Endothelial cell (in vitro differentiated cells): ENCODE measurements at regions not wholly inside any gene's neighbourhood (a gene's known extent, or its start where the extent isn't known, plus 50 kb on each side); places are given as distances from the start of the nearest gene placed in this dataset.

Experiments
- DNase-seq: peaks from one replicate; pipeline ENCODE4 v3.0.0; 2021; ENCODE audit warnings: low spot score
- H3K27ac Mint-ChIP-seq: one replicate; pipeline ENCODE4 v1.8.0; 2021; ENCODE audit warnings: mixed read lengths, inconsistent platforms; ENCODE audit not compliant: unreplicated experiment
- H3K27me3 Mint-ChIP-seq: one replicate; pipeline ENCODE4 v1.8.0; 2021; ENCODE audit warnings: mild to moderate bottlenecking, moderate library complexity, mixed read lengths, inconsistent platforms; ENCODE audit not compliant: unreplicated experiment
- H3K36me3 Mint-ChIP-seq: one replicate; pipeline ENCODE4 v1.8.0; 2021; ENCODE audit warnings: mild to moderate bottlenecking, low read depth, mixed read lengths, inconsistent platforms; ENCODE audit not compliant: unreplicated experiment
- H3K4me1 Mint-ChIP-seq: one replicate; pipeline ENCODE4 v1.8.0; 2021; ENCODE audit warnings: mild to moderate bottlenecking, mixed read lengths, inconsistent platforms; ENCODE audit not compliant: unreplicated experiment
- H3K4me3 Mint-ChIP-seq: one replicate; pipeline ENCODE4 v1.8.0; 2021; ENCODE audit warnings: mild to moderate bottlenecking, mixed read lengths, inconsistent platforms; ENCODE audit not compliant: unreplicated experiment
- H3K9me3 Mint-ChIP-seq: one replicate; pipeline ENCODE4 v1.8.0; 2021; ENCODE audit warnings: mixed read lengths, inconsistent platforms; ENCODE audit not compliant: unreplicated experiment
- CTCF ChIP-seq: fragments of 200-600 bp; sonication (generic); IDR thresholded peaks from one replicate; pipeline ENCODE4 v1.5.0; 2021; ENCODE audit warnings: antibody characterized with exemption; ENCODE audit not compliant: unreplicated experiment

DNA sequence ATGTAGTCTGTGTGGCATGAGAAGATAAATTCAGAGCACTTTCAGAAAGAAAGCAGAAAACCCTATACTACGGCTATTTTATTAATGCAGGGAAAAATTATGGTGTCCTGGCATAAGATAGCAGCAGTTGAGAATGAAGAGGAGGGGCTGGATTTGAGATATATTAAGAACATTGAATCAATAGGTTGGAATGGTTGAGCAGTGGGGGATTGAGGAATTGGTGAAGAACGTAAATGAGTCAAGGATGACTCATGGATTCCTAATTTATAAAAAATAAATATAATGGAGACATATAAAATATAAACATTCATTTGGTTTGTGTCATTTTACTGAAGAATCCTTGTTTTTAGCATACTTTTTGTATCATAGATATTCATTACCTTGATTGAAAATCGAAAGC is 234.3 kb upstream of the ADAMTS5 start:
- no peak overlapping the region for H3K4me3 Mint-ChIP-seq
- H3K27me3 Mint-ChIP-seq = peaks cover 3% of the 10 kb centered on the region
- H3K9me3 Mint-ChIP-seq = no peaks in the 10 kb centered on the region
- H3K4me1 Mint-ChIP-seq = peaks cover 1% of the 10 kb centered on the region
- no peak for DNase-seq
- TF ChIP-seq CTCF = no peak
- no peaks in the 10 kb centered on the region for H3K36me3 Mint-ChIP-seq
- H3K27ac Mint-ChIP-seq = no peak overlapping the region

GRCh38 chr21:27196651-27197050 is 229.8 kb upstream of the ADAMTS5 start:
- Mint-ChIP-seq H3K27me3 (peaks cover 1% of the 10 kb centered on the region), H3K9me3 (no peaks in the 10 kb centered on the region), H3K27ac (no peak overlapping the region), H3K4me1 (no peaks in the 10 kb centered on the region), H3K4me3 (no peak overlapping the region), H3K36me3 (no peaks in the 10 kb centered on the region)
- no peak for TF ChIP-seq CTCF
- no peak for DNase-seq

DNA sequence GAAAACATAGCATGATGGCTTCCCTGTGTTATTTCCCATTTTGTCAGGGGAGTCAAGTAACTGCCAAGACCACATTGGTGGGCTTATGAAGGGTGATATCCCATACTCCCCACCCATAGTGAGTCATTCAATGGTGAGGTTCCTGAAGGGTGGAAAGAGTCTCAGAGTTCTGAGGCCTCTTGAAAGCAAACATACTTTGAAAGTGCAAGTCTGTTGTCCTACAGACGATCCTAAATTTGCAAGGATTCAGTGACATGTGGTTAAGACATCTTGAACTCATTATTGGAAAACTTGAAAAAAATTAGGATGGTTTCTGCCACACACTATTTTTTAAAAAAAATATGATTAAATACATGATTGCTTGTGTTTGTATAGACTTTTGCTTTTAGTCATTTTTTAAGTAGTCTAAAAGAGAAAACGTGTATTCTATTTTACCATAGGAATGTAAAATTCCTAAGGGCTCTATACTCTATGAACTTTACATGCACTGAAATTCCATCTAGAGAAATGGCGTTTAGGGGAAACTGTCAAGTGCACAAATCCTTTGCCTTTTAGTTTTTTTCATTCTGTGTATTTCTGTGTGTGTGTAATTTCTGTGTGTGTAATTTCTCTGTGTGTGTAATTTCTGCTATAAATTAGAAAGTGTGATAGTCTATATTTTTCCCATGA is 225.5 kb upstream of the ADAMTS5 start:
- H3K9me3 Mint-ChIP-seq = no peaks in the 10 kb centered on the region
- no peak for DNase-seq
- no peak overlapping the region for H3K27ac Mint-ChIP-seq
- H3K36me3 Mint-ChIP-seq = no peaks in the 10 kb centered on the region
- no peak overlapping the region for H3K4me3 Mint-ChIP-seq
- no peaks in the 10 kb centered on the region for H3K4me1 Mint-ChIP-seq
- TF ChIP-seq CTCF = no peak
- H3K27me3 Mint-ChIP-seq = no peaks in the 10 kb centered on the region

DNA sequence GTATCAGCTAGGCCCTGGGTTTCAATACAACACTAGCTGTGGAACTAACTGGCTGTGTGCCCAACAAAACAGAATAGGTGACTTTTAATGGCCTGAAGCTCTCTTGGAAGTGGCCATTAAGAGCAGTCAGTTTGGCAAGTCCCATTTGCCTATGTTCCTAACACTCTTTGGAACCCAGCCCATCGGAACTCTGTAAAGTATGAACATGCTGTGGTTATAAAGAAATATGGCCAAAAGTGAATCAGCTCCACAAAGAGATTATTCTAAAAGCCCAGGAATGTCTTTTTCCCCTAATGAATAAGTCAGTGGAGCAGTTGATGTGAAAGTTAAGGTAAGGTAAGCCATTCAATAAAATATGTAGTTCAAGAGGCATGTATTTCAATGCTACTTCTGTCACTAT is 223.7 kb upstream of the ADAMTS5 start:
- no peaks in the 10 kb centered on the region for H3K27me3 Mint-ChIP-seq
- TF ChIP-seq CTCF = no peak
- no peaks in the 10 kb centered on the region for H3K36me3 Mint-ChIP-seq
- no peak overlapping the region for H3K27ac Mint-ChIP-seq
- H3K9me3 Mint-ChIP-seq = no peaks in the 10 kb centered on the region
- DNase-seq = no peak
- no peak overlapping the region for H3K4me3 Mint-ChIP-seq
- H3K4me1 Mint-ChIP-seq = no peaks in the 10 kb centered on the region

GRCh38 chr21:27189870-27190269 is 223.0 kb upstream of the ADAMTS5 start:
- Mint-ChIP-seq H3K27ac (no peak overlapping the region), H3K27me3 (no peaks in the 10 kb centered on the region), H3K4me3 (no peak overlapping the region), H3K4me1 (no peaks in the 10 kb centered on the region), H3K36me3 (no peaks in the 10 kb centered on the region), H3K9me3 (no peaks in the 10 kb centered on the region)
- DNase-seq = no peak
- TF ChIP-seq CTCF = no peak
